Amygdala (tissue), 56 donors: ENCODE measurements at regions not wholly inside any gene's neighbourhood (a gene's known extent, or its start where the extent isn't known, plus 50 kb on each side); places are given as distances from the start of the nearest gene placed in this dataset.
"Not testable (repeated sequence)": the region's sequence is repeated elsewhere in the genome, so short reads cannot be mapped to it uniquely, and the experiment has no call there.

Experiments used
- DNase-seq, 56 donors: peaks; one replicate each; lab custom pipeline; 2025; lab: John Stamatoyannopoulos, UW

DNA sequence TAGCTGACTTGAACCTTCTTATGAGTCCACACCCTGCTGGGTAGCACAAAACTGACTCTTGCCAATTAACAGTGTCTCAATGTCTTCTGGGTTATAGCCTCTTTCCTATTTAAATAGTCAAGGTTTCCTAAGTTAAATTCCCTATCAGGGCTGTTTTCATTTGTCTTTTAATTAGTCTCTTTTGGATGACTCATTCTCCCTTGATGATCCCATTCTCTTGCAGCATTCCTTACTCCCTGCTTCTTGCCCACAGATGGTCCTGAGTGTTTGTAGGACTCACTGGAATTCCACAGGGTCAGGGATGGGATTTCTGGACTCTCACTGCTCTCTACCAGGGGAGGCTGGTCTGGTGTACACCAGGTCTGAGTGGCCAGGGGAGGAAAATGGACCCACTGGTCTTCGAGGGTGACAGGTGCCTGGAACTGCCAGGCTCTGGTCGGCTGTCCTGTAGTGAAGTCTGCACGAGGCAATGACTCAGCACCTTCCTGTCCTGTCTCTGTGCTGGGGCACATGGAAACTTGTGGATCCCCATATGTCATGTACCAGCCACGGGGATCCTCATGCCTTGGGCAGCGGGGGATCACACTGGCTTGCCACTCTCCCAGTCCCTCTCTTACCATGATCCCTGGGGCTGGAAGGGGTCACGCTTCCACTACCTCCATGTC is 236.5 kb upstream of the PELI2 start:
- no peak for DNase-seq

DNA sequence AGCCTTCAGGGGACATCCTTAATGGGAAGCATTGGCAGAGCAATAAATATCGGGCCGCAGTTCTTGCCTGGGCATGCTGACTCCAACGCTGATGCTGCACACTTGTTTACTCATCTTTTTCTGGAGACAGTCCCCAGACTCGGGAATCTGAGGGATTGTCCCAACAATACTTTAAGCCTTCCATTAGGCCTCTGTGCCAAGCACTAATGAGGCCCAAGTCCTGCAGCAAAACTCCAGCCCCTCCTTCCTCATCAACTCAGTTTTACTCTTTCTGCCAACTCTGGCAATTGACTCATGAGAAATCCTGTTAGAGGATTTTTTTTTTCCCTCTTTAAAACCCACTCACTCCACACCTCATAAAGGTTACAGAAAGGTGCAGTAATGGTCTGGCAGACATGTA is 233.4 kb upstream of the PELI2 start:
- DNase-seq = peak in 2 of 56 donors; percentile 11 to 18

DNA sequence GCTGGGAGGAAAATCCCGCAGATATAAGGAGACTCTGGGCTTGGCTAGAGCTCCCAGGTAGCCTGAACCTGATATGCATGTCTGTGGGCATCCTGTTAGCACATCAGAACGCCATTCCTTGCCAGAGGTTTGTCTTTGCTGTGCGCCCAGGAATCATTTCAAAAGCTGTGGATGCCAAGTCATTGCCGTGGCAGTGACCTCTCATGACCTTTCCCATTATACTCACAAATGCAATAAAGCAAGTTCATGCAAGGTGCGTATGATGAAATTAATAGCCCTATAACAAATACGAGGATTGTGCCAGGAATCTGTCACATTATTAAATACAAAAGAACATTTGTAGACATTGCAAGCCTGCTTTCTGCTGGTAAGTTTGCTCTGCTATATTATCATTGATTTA is 229.1 kb upstream of the PELI2 start:
- DNase-seq = no peak

DNA sequence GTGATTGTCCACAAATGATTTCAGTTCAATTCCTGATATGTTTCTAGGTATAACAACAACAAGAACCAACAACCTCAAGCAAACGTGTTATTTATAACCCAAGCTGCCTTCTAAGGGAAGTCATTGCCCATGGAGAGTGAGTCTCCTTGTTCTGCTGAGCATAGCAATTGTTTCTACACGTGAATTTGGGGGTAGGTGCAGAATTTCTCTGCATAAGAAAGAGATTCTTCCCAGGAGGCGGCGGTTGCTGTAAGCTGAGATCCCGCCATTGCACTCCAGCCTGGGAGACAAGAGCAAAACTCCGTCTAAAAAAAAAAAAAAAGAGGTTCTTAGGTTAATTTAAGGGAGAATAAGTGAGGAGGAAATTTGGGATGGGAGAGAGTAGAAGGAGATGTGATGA is 226.5 kb upstream of the PELI2 start:
- DNase-seq = no peak

DNA sequence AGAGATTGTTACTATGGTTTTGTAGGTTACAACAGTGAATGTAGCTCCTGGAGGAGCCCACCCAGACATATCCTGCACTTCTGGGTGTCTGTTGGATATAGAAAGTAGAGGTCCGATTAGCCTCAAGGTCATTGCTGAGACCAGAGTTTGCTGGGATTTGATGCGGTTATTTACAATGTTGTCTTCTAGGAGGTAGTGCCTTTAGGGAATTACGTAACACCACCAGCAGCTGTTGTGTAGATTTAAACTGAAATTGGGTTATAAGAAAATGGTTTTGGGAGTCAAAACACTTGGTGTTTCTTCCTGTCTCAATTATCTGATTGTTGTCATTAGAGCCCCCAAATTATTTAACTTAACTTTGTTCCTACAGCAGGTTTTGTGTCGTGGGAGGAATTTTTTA is 225.3 kb upstream of the PELI2 start:
- DNase-seq = no peak

DNA sequence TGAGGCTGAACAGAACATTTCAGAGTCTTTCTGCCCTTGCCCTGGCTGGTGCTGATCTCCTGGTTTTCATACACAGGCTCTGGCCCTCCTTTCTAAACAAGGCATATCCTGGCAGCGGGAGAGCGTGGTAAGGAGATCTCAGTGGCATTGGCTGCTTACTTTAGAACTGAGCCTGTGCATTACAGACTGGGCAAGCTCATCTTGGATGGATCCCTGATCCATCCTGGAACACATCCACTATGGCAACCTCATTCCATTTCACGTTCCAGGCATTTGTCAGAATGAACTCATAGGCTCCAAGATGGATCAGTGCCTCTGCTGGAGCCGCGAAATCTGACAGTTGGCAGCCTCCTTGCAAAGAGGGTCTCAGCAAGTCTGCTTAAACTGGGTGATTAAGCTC is 224.5 kb upstream of the PELI2 start:
- DNase-seq = no peak

DNA sequence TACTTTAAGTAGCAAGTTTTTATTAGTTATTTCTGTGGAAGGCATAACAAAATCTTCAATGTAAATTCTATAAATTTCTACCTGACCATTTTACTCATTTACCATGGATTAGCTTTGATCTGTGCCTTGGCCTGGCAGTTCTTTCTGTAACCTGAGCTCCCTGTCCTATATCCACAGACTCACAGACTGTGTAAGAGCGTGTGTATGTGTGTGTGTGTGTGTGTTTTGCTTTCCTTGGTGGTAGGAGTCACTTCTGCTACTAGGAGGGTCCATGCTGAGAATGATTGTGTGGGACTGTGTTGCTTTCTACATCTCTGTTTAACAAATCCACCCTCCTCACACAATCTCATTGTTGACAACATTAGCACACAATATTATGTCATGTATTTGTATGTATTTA is 221.2 kb upstream of the PELI2 start:
- DNase-seq = no peak

DNA sequence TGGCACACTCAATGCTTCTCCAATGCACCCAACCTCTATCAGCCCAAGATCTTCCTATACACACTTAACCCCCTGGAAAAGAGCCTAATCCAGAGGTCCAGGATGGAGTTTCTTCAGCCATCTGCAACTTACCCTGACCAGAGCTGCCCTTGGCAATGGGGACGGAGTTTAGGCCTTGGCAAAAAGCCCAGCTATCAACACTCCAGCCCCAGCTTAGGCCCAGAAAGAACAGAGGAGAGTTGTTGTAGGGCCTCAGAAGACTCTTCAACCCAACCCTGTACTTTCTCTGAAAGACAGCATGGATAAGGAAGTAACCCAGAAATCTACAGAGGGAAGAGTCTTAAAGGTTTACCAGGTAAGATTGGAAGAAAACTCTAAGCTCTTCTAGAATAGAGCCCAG is 219.3 kb upstream of the PELI2 start:
- DNase-seq = no peak

DNA sequence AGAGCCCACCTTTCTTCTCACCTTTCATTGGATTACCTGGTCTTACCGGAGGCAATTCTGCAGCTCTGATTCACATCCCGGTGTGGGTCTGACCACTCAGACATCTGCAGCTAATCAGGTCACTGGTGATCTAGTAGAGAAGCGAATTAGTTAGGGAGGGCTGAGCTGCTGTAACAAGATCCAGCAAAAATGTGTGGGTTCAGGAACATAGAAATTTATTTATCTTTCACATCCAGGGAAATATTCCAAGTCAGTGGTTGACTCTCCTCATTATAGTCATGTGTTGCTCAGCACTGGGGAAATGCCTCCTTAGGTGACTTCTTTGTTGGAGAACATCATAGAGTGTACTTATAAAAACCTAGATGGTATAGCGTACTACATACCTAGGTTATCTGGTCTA is 218.7 kb upstream of the PELI2 start:
- DNase-seq = no peak

DNA sequence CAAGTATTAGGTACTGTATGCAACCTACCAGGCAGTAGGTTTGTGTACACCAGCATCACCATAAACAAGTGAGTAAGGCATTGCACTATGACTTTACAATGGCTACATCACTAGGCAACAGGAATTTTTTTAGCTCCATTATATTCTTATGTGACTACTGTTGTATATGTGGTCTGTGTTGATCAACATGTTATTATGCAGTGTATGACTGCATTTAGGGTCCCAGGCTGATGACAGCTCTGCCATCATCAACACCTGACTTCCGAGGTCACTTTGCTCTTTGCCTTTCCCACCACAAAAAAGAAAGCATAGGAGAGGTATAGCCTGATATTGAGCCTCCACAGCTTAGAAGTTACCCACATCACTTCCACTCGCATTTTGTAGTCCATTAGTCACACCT is 217.5 kb upstream of the PELI2 start:
- no peak for DNase-seq

DNA sequence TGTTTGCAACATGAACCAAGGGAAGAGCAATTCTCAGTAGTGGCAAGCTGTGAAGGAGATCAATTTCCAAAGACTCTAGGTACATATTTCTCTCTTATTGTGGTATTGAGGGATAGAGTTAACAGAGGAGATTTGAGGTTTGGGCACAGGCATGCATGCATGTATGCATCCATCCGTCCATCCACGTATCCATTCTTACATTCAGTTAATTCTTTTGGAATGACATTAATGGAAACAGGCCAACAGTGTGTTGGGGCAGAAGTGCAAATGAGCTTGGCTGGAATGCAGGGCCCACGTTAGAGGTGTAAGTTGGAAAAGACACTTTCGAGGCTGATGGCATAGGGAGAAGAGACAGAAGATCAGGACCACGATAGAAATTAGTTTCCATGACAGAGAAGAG is 216.9 kb upstream of the PELI2 start:
- DNase-seq = no peak

DNA sequence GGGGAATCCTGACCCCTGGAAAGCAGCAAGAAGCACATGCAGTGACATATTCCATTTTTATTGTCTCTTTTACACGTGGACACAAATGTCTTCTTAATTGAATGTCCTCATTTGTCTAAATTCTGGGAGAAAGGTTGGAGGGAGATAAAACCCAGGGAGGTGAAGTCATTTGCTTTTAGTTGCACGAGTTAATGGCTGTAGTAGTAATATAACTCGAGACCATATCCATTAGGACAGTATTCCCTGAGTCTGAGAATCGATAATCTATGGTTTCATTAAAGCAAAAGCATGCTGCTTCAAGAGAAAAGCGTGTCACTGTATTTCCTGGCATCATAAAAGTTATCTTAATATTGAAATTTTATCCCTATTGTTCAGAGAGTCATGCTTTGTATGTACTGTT is 216.0 kb upstream of the PELI2 start:
- no peak for DNase-seq

DNA sequence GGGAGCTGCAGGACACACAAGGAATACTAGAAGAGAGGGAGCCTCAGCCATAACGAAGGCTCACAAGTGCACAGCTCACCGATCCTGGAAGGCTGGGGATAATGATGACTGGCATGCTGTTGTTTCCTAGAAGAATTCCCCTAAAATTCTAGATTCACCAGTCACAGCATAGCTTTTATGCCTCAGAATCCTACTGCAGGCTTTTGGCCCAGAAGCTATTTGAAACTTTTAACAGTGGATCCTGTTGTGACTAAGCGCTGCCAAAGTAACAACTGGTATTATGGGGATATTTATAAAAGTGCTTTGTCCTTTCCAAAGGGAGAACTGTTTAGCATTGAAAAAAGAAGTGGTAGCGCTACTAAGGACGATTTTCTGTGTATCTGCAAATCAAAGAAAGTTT is 214.1 kb upstream of the PELI2 start:
- peak in 1 of 56 donors; percentile 7 for DNase-seq

DNA sequence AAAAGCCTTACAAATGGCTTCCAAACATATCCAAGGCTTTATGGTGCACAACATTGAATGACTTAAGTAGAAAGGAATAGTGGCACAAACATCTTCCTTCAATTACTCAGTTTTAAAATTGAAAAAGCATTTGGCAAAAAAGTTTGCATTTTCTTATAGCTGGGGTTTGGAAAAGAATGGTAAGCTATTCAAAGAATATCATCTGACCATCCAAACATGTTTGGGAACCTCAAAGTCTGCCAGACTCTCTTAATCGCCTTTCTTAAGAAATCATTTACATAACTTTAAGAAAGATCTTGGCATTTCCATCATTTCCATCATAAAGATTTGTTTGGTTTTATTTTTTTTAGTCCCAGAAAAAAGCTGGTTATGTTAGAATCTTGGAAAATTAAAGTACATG is 210.1 kb upstream of the PELI2 start:
- DNase-seq = no peak

DNA sequence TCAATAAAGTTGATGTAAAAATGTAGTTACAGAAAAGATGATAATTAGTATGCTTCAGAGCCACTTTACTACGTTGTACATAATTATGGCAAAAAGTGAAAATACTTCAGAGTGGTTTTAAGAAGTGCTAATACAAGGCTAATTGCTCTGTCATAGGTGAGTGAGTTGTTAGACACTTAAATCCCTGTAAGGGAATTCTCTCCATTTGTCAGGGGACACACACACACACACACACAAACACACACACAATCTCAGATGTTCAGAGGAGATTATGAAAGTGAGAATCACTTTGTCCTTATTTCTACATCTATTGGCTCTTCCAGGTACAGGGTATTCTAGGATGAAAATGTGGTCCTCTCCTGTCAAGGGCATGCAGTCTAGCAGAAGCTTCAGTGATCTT is 208.3 kb upstream of the PELI2 start:
- DNase-seq = no peak

DNA sequence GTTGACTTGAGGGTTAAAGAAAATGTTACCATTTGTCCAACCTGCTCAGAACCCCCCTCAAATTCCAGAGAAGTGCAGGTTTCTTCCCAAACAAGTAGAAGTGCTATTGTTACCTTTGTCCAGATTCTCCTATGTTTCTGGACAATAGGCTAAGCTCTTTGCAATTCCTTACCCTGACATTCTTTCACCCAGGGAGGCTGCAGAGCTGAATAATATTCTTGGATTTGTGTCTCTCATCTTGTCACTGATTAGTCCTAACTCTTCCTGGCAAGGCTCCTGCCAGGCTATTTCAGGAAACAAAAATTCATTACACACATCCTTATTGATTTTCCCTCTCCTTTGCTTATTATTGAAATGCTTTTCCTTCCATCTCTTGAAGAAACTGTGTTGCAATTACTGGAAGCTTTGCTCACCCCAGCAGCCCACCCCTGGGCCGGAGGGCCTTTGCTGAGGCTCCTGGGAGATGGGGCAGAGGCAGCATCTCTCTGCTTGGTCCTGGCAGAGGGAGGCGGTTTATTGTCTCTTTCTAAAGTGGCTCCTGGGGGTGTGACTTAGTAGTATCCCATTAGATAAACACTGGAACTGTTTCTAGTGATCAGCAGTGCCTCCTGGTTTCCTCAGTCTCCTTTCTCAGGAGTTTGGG is 207.5 kb upstream of the PELI2 start:
- no peak for DNase-seq

DNA sequence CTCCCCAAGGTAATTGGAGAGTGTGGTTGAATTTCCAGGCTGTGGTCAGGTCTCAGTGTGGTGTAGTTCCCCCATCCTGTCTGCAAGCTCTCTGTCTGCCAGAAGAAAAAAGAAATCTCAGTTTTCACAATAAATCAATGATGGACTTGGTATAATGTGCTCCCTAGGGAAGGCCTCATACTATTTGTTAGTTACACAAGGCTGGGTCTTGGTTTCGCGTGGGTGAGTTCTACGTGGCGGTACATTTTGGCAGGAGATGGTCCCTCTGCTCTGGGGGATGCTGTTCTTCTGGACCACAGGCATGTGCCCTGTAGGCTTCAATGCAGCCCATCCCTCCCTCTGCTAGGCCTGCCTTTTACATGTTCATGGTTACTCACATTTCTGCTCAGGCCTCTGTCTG is 206.4 kb upstream of the PELI2 start:
- DNase-seq = no peak

DNA sequence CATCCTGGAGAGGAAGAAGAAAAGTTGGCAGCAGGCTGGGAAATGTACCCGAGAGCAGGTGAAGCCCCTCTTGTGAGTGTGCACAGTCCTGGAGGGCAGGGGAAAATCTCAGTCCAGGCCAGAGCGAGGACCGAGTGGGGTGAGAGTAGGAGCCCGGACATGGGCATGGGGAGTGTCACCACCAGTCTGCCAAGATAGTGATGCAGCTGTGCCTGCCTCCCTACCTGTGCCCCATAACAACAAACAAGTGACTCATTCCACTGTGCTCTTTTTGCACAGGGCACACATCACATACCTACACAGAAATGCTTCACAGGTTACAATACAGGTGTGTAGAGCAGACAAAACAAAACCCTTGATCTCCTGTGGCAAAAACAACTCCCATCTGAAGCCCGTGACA is 205.9 kb upstream of the PELI2 start:
- DNase-seq = no peak

DNA sequence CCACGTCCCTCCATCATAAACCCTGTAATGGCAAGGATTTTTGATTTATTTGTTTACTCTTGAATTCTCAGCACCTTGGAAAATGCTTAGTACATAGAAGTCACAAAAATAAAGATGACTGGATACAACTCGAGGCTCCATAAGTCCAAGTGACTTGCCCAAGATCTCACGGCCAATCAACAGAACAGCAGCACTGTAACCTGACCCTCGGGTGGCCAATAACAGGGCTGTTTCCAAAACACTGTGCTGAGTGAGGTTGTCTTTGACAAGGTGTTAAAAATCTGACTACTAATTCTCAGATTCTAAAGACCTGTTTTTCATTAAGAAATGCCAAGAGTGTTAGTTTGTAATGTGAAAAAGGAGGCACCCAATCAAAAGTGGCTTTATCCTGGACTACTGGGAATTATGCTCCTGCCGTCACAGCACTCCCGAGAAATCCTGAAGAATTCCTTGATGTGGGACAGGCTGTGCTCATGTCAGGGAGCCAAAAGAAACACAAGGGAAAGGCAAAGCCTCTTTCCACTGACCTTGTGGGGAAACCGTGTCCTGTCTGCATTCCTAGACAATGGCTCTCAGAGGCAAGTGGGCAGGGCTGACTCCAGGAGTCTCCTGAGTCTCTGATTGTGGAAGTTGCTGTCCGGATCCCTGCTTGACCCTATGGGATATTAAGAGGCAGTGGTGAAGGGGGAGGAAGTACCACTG is 204.7 kb upstream of the PELI2 start:
- no peak for DNase-seq

DNA sequence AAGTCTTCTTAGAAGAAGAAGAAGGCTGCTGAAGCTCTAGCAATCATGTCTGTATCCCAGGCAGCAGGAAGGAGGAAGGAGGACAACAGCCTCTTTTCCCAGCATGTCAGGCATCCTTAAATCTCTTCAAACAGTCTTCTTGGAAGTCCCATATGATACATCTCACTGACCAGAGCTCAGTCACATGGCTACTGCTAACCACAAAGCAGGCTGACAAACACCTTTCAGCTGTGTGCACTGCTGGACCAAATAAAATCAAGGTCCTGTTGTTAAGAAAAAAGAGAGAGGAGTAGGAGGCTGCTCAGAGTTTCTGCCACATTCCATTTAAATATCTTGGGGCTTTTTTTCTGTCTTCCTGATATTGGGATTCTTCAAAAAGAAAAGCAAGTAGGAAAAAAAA is 203.4 kb upstream of the PELI2 start:
- DNase-seq = no peak

DNA sequence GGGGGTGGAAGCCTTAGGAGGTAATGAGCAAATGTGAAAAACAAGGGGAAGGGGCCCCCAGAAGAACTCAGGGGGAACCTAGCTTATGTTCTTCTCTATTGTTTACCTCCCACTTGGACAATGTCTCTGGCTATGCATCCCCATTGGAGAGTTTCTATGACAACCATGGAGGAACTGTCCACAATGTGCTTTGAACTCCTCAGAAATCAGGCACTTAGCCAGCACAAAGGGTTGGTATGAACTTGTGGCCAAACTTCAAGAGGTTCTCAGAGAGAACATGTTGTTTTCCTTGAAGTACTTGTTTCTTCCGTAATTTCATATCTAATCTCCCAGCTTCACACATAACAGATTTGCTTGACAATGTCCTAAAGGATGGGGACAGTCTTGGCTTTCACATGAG is 202.8 kb upstream of the PELI2 start:
- no peak for DNase-seq

DNA sequence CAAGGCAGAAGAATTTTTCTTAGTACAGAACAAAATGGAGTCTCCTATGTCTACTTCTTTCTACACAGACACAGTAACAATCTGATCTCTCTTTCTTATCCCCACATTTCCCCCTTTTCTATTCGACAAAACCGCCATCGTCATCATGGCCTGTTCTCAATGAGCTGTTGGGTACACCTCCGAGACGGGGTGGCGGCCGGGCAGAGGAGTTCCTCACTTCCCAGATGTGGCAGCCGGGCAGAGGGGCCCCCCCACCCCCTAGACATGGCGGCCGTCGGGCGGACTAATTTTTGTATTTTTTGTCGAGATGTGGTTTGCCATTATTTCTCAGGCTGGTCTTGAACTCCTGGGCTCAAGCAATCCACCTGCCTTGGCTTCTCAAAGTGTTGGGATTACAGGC is 198.4 kb upstream of the PELI2 start:
- not testable (repeated sequence) for DNase-seq
